GM23248 (cell line): ENCODE measurements at regions not wholly inside any gene's neighbourhood (a gene's known extent, or its start where the extent isn't known, plus 50 kb on each side); places are given as distances from the start of the nearest gene placed in this dataset.

ENCODE experiments used
- EZH2 ChIP-seq: fragments of 200-600 bp; sonication (generic); IDR thresholded peaks from 2 replicates; pipeline ENCODE4 v1.6.1; 2018; ENCODE audit warnings: antibody characterized with exemption, mild to moderate bottlenecking; ENCODE audit not compliant: insufficient read depth, poor library complexity, severe bottlenecking
- EZH2phosphoT487 ChIP-seq: fragments of 200-600 bp; sonication (generic); IDR thresholded peaks from 2 replicates; pipeline ENCODE4 v1.6.1; 2018; ENCODE audit warnings: antibody characterized with exemption, moderate library complexity, mild to moderate bottlenecking, low read depth; ENCODE audit not compliant: insufficient read depth

DNA sequence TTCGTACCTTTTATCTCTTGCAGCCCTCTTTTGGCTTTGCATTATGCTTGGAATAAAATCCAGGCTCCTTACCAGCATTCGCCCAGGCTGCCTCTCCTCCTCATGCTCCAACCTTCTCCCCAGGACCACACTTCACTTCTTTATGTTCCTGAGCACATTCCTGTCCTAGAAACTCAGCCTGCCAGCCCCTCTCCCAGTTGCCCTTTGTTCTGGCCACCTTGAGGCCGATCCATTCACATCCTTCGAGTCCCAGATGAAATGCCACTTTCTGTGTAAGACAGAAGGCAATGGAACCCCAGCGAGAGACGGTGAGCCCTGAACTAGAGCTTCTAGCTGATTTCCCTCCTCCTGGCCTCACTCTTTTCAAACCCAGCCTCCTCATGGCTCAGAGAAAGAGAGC lies 73.0 kb upstream of the NTM start:
- TF ChIP-seq EZH2 (no peak), EZH2phosphoT487 (no peak)
